GM21619 (cell line): ENCODE measurements at regions not wholly inside any gene's neighbourhood (a gene's known extent, or its start where the extent isn't known, plus 50 kb on each side); places are given as distances from the start of the nearest gene placed in this dataset.

Experiments
- ATAC-seq: cut with Tn5 transposase; IDR thresholded peaks from one replicate; pipeline ENCODE4 v1.9.1; 2021; ENCODE audit not compliant: unreplicated experiment

DNA sequence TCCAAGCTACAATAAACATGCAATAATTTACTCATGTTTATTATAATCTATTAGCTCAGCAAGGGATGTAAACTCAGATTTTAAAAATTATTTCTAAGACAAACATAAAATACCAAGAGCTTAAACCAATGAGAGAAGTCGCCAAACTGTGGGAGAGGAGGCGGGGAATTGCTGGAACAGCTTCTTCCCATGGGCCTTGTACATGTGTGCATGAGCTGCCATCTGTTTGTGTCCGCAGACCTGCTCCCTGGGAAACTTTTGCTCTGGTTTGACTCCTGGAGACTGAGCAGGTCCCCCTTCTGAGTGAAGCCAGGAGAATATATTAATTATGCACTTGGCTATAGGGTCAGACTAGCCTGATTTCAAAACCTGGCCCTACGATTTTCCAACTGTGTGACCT lies 655.9 kb upstream of the SOX11 start:
- no peak for ATAC-seq

GRCh38 chr2:5039241-5039975 lies 652.8 kb upstream of the SOX11 start:
- no peak for ATAC-seq

- ATAC-seq = no peak
Observed at GRCh38 chr2:5040571-5040970, 651.6 kb upstream of the SOX11 start.

GRCh38 chr2:5041501-5041900 lies 650.7 kb upstream of the SOX11 start:
- no peak for ATAC-seq

- ATAC-seq = no peak
Observed at GRCh38 chr2:5042666-5043440, 649.3 kb upstream of the SOX11 start.

- no peak for ATAC-seq
Observed at GRCh38 chr2:5051300-5051699, 640.9 kb upstream of the SOX11 start.

- ATAC-seq = no peak
Observed at GRCh38 chr2:5052905-5053304, 639.3 kb upstream of the SOX11 start.

- no peak for ATAC-seq
Observed at GRCh38 chr2:5057891-5058351, 634.3 kb upstream of the SOX11 start.

DNA sequence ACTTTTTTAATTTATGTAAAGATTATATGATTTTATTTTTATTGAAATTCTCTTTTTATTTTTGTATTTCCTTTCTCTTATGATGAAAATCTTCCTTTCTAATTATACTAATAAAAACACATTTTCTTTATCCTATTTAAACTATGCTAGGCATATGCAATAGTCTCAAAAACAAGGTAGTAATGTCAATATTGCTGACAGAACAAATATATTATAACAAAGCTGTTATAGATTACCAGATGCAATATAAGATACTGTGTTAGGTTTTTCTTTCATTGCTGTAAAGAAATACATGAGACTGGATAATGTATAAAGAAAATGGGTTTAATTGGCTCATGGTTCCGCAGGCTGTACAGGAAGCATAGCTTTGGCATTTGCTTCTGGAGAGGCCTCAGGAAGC lies 631.2 kb upstream of the SOX11 start:
- ATAC-seq = no peak

- no peak for ATAC-seq
Observed at GRCh38 chr2:5064687-5065086, 627.5 kb upstream of the SOX11 start.

DNA sequence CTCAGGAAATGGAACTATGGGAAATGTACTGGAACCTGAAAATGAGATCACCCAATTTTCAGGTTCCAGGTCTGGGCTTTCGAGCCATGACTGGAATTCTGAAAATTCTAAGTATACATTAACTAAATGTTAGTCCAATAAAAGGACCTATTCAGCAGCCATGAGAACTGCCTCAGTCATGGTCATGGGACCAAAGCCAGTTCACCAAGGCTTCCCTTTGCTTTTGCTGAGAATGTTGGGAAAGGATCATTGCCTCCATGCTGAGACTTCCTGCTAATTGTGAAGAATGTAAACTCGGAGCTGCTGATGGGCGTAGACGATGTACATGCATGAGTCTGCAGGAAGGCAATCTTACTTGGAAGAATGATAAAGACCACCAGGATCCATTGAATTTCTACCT lies 624.4 kb upstream of the SOX11 start:
- ATAC-seq = no peak

DNA sequence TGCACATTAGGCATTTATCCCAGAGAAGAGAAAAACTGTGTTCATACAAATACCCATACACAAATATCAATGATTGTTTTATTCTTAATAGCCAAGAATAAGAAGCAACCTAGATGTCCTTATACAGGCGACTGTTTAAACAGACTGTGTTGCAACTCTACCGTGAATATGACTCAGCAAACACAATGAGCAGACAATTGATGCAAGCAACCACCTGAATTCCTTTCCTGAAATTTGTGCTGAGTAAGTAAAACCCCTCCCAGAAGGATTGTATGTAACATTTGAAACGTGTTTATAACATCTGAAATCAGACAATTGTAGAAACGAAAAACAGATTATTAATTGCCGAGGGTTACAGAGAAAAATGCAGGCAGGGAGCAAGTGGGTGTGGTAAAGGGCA lies 621.9 kb upstream of the SOX11 start:
- ATAC-seq = no peak

- ATAC-seq = no peak
Observed at GRCh38 chr2:5074733-5075132, 617.5 kb upstream of the SOX11 start.

GRCh38 chr2:5076599-5076998 lies 615.6 kb upstream of the SOX11 start:
- ATAC-seq = no peak

GRCh38 chr2:5077479-5078089 lies 614.6 kb upstream of the SOX11 start:
- ATAC-seq = no peak

GRCh38 chr2:5083402-5083801 lies 608.8 kb upstream of the SOX11 start:
- no peak for ATAC-seq

DNA sequence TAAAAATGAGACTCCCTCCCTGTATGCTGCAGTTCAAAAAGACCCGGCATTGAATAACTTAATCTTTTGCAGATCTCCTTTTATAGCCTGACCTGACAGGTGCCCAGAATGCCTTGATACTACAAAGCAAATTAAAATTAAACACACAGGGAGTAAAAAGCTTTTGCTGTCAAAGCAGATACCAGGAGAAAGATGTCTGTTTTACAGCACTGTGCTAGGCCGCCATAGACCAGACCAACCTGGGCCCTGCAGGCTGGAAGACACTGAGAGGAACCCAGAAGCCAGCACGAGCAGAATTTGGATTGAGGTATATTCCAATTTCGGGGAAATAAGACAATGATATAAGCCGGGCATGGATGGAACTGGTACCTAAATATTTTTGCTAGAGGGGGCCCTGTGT lies 602.8 kb upstream of the SOX11 start:
- ATAC-seq = no peak

DNA sequence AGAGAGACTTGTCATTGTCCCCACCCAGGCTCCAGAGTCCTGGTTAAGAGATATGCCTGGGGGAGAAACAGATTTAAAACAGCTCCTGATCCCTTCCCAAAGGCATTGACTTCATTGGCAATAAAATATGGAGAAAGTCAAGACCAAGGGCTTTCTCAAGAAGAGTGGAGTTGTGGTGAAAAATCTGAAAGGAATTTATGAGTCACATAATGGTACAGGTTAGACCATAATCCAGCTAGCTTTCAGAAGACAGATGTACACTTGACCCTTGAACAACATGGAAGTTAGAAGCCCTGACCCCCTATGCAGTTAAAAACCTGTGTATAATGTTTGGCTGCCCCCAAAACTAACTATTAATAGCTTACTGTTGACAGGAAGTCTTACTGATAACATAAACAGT lies 599.1 kb upstream of the SOX11 start:
- no peak for ATAC-seq

GRCh38 chr2:5093518-5093917 lies 598.7 kb upstream of the SOX11 start:
- no peak for ATAC-seq

- ATAC-seq = no peak
Observed at GRCh38 chr2:5094192-5094591, 598.0 kb upstream of the SOX11 start.

- no peak for ATAC-seq
Observed at GRCh38 chr2:5098286-5098685, 593.9 kb upstream of the SOX11 start.

GRCh38 chr2:5102823-5103222 lies 589.4 kb upstream of the SOX11 start:
- ATAC-seq = no peak
